ENCODE measurements at regions not wholly inside any gene's neighbourhood (a gene's known extent, or its start where the extent isn't known, plus 50 kb on each side); places are given as distances from the start of the nearest gene placed in this dataset.

DNA sequence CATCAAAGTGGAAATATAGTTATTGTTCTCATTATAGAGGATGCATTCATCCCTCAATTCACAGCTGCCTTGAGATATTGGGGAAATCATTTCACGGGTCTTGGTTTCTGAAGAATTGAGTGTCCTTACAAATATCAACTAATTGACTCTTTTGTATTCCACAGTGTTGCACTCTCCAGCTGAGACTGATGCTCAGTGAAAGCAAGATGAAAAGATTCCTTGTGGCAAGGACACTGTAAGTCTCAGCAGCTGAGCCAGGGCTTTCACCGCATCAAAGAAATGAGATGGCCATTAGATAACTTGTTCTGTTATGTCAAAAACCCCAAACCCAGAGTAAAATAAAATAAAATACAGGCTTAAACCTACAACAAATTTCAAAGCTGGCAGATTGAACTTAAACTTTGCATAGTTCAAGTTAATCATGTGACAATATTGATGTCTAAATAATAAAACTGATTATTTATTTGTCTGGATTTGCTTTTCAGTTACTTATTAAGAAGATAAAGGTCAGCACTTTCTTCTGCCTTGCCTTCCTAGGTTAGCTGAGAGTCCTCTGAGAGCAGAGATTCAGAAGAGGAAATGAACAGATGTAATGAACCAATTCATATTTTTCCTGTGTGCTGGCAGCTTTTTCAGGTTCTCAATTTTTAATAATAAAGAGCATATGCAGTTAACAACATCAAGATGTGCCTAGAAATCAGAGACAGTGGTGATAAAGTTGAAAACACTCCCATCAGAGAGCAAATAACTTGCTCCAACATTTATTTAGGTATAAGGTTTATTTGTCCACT lies 82.4 kb upstream of the SMLR1 start:
- H3K4me2 ChIP-seq (ENCODE audit: insufficient read depth, low read length): no peak overlapping the region
- H3K36me3 ChIP-seq (ENCODE audit: control insufficient read depth in 2 of 2, extremely low read depth in 1 of 2, insufficient read depth in 2 of 2, low read length in 2 of 2): no peaks in the 10 kb centered on the region
- dilution Hi-C loops (cut with MboI; ENCODE audit: extremely low pct_ligation_motif_present, low sequenced_read_pairs): no loop called here
- H4K20me1 ChIP-seq (replicated peaks; ENCODE audit: control insufficient read depth, extremely low read depth, insufficient read depth, low read length): no peaks in the 10 kb centered on the region
- no peak overlapping the region for H2AFZ ChIP-seq (ENCODE audit: low read depth, low read length)
- BruUV-seq (replicated peaks): no TSS peak
- ChIA-PET CTCF (interaction anchor here (0.6 kb wide), 1 partner anchor 564 kb away, joined by 3 read pairs; no protein-coding TSS in a partner anchor), POLR2A (no interaction called here)
- no peak overlapping the region for H3K27ac ChIP-seq (ENCODE audit: insufficient read depth, low read depth, low read length)
- H3K27me3 ChIP-seq (ENCODE audit: control insufficient read depth in 2 of 2, insufficient read depth in 2 of 2, low read length in 2 of 2): peaks cover 0 to 6% of the 10 kb centered on the region in 2 experiments
- no peak overlapping the region for H3K4me3 ChIP-seq (replicated peaks in 1 of 3; ENCODE audit: insufficient read depth in 1 of 3, low read depth in 1 of 3, low read length in 3 of 3)
- H3K9me3 ChIP-seq (replicated peaks; ENCODE audit: control insufficient read depth, insufficient read depth, low read length): no peaks in the 10 kb centered on the region
- TF ChIP-seq, protein P1, sequence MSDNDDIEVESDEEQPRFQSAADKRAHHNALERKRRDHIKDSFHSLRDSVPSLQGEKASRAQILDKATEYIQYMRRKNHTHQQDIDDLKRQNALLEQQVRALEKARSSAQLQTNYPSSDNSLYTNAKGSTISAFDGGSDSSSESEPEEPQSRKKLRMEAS (IDR thresholded peaks at IDR 0.05; ENCODE audit: insufficient read depth, insufficient read length): no peak
- no peak for TF ChIP-seq JUN (IDR thresholded peaks at IDR 0.05; ENCODE audit: borderline replicate concordance, insufficient read depth, insufficient read length, low read depth)
- no peak for TF ChIP-seq EZH2 (IDR thresholded peaks at IDR 0.05; ENCODE audit: borderline replicate concordance, low read depth, low read length, severe bottlenecking)
- TF ChIP-seq, protein P2, sequence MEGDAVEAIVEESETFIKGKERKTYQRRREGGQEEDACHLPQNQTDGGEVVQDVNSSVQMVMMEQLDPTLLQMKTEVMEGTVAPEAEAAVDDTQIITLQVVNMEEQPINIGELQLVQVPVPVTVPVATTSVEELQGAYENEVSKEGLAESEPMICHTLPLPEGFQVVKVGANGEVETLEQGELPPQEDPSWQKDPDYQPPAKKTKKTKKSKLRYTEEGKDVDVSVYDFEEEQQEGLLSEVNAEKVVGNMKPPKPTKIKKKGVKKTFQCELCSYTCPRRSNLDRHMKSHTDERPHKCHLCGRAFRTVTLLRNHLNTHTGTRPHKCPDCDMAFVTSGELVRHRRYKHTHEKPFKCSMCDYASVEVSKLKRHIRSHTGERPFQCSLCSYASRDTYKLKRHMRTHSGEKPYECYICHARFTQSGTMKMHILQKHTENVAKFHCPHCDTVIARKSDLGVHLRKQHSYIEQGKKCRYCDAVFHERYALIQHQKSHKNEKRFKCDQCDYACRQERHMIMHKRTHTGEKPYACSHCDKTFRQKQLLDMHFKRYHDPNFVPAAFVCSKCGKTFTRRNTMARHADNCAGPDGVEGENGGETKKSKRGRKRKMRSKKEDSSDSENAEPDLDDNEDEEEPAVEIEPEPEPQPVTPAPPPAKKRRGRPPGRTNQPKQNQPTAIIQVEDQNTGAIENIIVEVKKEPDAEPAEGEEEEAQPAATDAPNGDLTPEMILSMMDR (IDR thresholded peaks at IDR 0.05; ENCODE audit: extremely low read depth in 1 of 2, insufficient read depth in 1 of 2, low read depth in 1 of 2, low read length in 2 of 2): no peak
- no peak for TF ChIP-seq FOS (IDR thresholded peaks at IDR 0.05; ENCODE audit: borderline replicate concordance, insufficient read depth, low read length)
- no peak for TF ChIP-seq GATA2 (IDR thresholded peaks at IDR 0.05; ENCODE audit: insufficient read depth, insufficient read length, low read depth, low read length)
- no peak for TF ChIP-seq POLR2AphosphoS5 (IDR thresholded peaks at IDR 0.05; ENCODE audit: insufficient read depth, low read depth, low read length)
- no peak for TF ChIP-seq POLR2A (IDR thresholded peaks at IDR 0.05; ENCODE audit: low read depth, low read length)
- no peak for TF ChIP-seq MYC (IDR thresholded peaks at IDR 0.05; ENCODE audit: low read depth, low read length)
- no peak overlapping the region for H3K9ac ChIP-seq (replicated peaks; ENCODE audit: extremely low read depth, insufficient read depth, low read length)
- H3K4me1 ChIP-seq (ENCODE audit: control insufficient read depth, extremely low read depth, insufficient read depth, low read length): no peaks in the 10 kb centered on the region
- FAIRE-seq: no peak
- DNase-seq (ENCODE audit: low read depth, low spot score): no peak
- H3K79me2 ChIP-seq (ENCODE audit: control insufficient read depth, insufficient read depth, low read length): no peaks in the 10 kb centered on the region
- no peaks in the 10 kb centered on the region for H3K9me1 ChIP-seq (replicated peaks; ENCODE audit: control insufficient read depth, extremely low read depth, insufficient read depth, low read length)
- intact Hi-C loops (cut with micrococcal nuclease): no loop called here

All from endothelial cell of umbilical vein (primary cell).